Tibial nerve (tissue), 4 donors: ENCODE measurements at regions not wholly inside any gene's neighbourhood (a gene's known extent, or its start where the extent isn't known, plus 50 kb on each side); places are given as distances from the start of the nearest gene placed in this dataset.

Experiments
- DNase-seq, 2 donors: peaks; one replicate each; pipeline ENCODE4 v3.0.0-alpha.2; 2019; ENCODE audit warnings: low spot score in 2 of 2
- H3K27ac ChIP-seq, 4 donors: fragments of 200-600 bp; sonication (generic) in 3 of 4; one replicate each; pipeline ENCODE4 v1.5.1; 2017 to 2019; ENCODE audit warnings: mild to moderate bottlenecking in 1 of 4
- H3K27me3 ChIP-seq, 2 donors: fragments of 200-600 bp; sonication (generic) in 1 of 2; one replicate each; pipeline versions ENCODE4 v1.5.1 to v1.6.0; 2017 to 2019
- H3K36me3 ChIP-seq, 3 donors: fragments of 200-600 bp; sonication (generic); one replicate each; pipeline ENCODE4 v1.5.1; 2018 to 2019
- H3K4me1 ChIP-seq, 4 donors: fragments of 200-600 bp; sonication (generic) in 3 of 4; one replicate each; pipeline ENCODE4 v1.5.1; 2017 to 2019
- H3K4me3 ChIP-seq, 4 donors: fragments of 200-600 bp; sonication (generic) in 3 of 4; one replicate each; pipeline ENCODE4 v1.5.1; 2017 to 2019; ENCODE audit warnings: mild to moderate bottlenecking in 1 of 4, moderate library complexity in 1 of 4
- H3K9me3 ChIP-seq, 4 donors: fragments of 200-600 bp; sonication (generic) in 3 of 4; one replicate each; pipeline ENCODE4 v1.5.1; 2017 to 2019
- CTCF ChIP-seq, 5 experiments: fragments of 200-600 bp in 3 of 5; fragments of 450-650 bp in 2 of 5; sonication (generic) in 3 of 5; IDR thresholded peaks; one replicate each; pipeline ENCODE4 v1.5.1; 2016 to 2019; ENCODE audit warnings: antibody characterized with exemption in 5 of 5, mild to moderate bottlenecking in 3 of 5, moderate library complexity in 2 of 5
- EP300 ChIP-seq, 2 donors: sonication (generic); formaldehyde crosslinking; IDR thresholded peaks; one replicate each; pipeline ENCODE4 v1.6.1; 2017; ENCODE audit warnings: antibody characterized with exemption in 2 of 2, mild to moderate bottlenecking in 1 of 2
- POLR2A ChIP-seq, 2 donors: fragments of 450-650 bp; IDR thresholded peaks; one replicate each; pipeline ENCODE4 v1.6.1; 2017; ENCODE audit warnings: antibody characterized with exemption in 2 of 2, mild to moderate bottlenecking in 2 of 2, moderate library complexity in 2 of 2
- WGBS, 2 donors: methylation state at CpG; one replicate each; pipeline ENCODE4 v1.1.5; 2018; 5-methylcytosine and 5-hydroxymethylcytosine counted together

GRCh38 chr3:159069866-159070425 lies 268.1 kb downstream of the MFSD1 start:
- H3K27me3 ChIP-seq: no peaks in the 10 kb centered on the region
- H3K4me3 ChIP-seq: no peak overlapping the region
- H3K36me3 ChIP-seq: no peaks in the 10 kb centered on the region
- H3K9me3 ChIP-seq: no peaks in the 10 kb centered on the region
- H3K27ac ChIP-seq: no peak overlapping the region
- WGBS, 2 donors: 67 to 69% methylated on average over 5 of the region's 5 CpGs
- H3K4me1 ChIP-seq: no peaks in the 10 kb centered on the region
- TF ChIP-seq EP300 (IDR thresholded peaks at IDR 0.05): no peak
- no peak for TF ChIP-seq CTCF (IDR thresholded peaks at IDR 0.05)
- no peak for TF ChIP-seq POLR2A (IDR thresholded peaks at IDR 0.05)
- DNase-seq: no peak

- DNase-seq: no peak
- no peaks in the 10 kb centered on the region for H3K9me3 ChIP-seq
- no peak for TF ChIP-seq EP300 (IDR thresholded peaks at IDR 0.05)
- TF ChIP-seq CTCF (IDR thresholded peaks at IDR 0.05): no peak
- no peak for TF ChIP-seq POLR2A (IDR thresholded peaks at IDR 0.05)
- no peak overlapping the region for H3K4me3 ChIP-seq
- H3K27me3 ChIP-seq: no peaks in the 10 kb centered on the region
- WGBS, 2 donors: 74 to 80% methylated on average over 3 of the region's 3 CpGs
- no peaks in the 10 kb centered on the region for H3K36me3 ChIP-seq
- H3K4me1 ChIP-seq: no peaks in the 10 kb centered on the region
- H3K27ac ChIP-seq: no peak overlapping the region
Observed at GRCh38 chr3:159074756-159075701, 273.2 kb downstream of the MFSD1 start.

GRCh38 chr3:159077860-159078259 lies 276.0 kb downstream of the MFSD1 start:
- no peak for DNase-seq
- H3K4me3 ChIP-seq: no peak overlapping the region
- WGBS, 2 donors: 56 to 62% methylated on average over 2 of the region's 2 CpGs
- H3K36me3 ChIP-seq: no peaks in the 10 kb centered on the region
- H3K27me3 ChIP-seq: no peaks in the 10 kb centered on the region
- no peaks in the 10 kb centered on the region for H3K4me1 ChIP-seq
- H3K9me3 ChIP-seq: no peaks in the 10 kb centered on the region
- no peak overlapping the region for H3K27ac ChIP-seq
- TF ChIP-seq POLR2A (IDR thresholded peaks at IDR 0.05) (no peak), CTCF (IDR thresholded peaks at IDR 0.05) (no peak), EP300 (IDR thresholded peaks at IDR 0.05) (no peak)

GRCh38 chr3:159080256-159080655 lies 278.4 kb downstream of the MFSD1 start:
- DNase-seq: no peak
- Histone ChIP-seq H3K4me1 (no peaks in the 10 kb centered on the region), H3K27ac (no peak overlapping the region), H3K4me3 (no peak overlapping the region), H3K36me3 (no peaks in the 10 kb centered on the region), H3K27me3 (no peaks in the 10 kb centered on the region), H3K9me3 (peaks cover 0 to 5% (median 0%) of the 10 kb centered on the region in 4 donors)
- WGBS, 2 donors: 87 to 90% methylated on average over 5 of the region's 5 CpGs
- no peak for TF ChIP-seq POLR2A (IDR thresholded peaks at IDR 0.05)
- no peak for TF ChIP-seq EP300 (IDR thresholded peaks at IDR 0.05)
- no peak for TF ChIP-seq CTCF (IDR thresholded peaks at IDR 0.05)

GRCh38 chr3:159080821-159081220 lies 279.0 kb downstream of the MFSD1 start:
- no peak for TF ChIP-seq CTCF (IDR thresholded peaks at IDR 0.05)
- TF ChIP-seq POLR2A (IDR thresholded peaks at IDR 0.05): no peak
- no peak for TF ChIP-seq EP300 (IDR thresholded peaks at IDR 0.05)
- Histone ChIP-seq H3K27me3 (no peaks in the 10 kb centered on the region), H3K4me1 (no peaks in the 10 kb centered on the region), H3K27ac (no peak overlapping the region), H3K4me3 (no peak overlapping the region), H3K9me3 (peaks cover 0 to 5% (median 0%) of the 10 kb centered on the region in 4 donors), H3K36me3 (no peaks in the 10 kb centered on the region)
- DNase-seq: no peak
